HEK293T (cell line): ENCODE measurements at regions not wholly inside any gene's neighbourhood (a gene's known extent, or its start where the extent isn't known, plus 50 kb on each side); places are given as distances from the start of the nearest gene placed in this dataset.

Experiments used
- CTCF ChIA-PET: fragments of 350-600 bp; formaldehyde crosslinking; extraction: SDS; loops from one replicate; lab custom pipeline; 2021; ENCODE audit warnings: antibody characterized with exemption, inconsistent platforms; lab: Yijun Ruan, JAX
- POLR2A ChIA-PET: fragments of 350-600 bp; formaldehyde crosslinking; extraction: SDS; loops from one replicate; lab custom pipeline; 2020; ENCODE audit warnings: antibody characterized with exemption, inconsistent platforms; lab: Yijun Ruan, JAX
- DNase-seq: peaks from one replicate; pipeline ENCODE4 v3.0.0; 2012; ENCODE audit warnings: mixed read lengths; ENCODE audit errors: extremely low spot score
- ARNT ChIP-seq: fragments of 450-650 bp; IDR thresholded peaks from 2 replicates; pipeline ENCODE4 v1.6.1; 2017; ENCODE audit warnings: mild to moderate bottlenecking
- BHLHE40 ChIP-seq: fragments of 450-650 bp; IDR thresholded peaks from 2 replicates; pipeline ENCODE4 v1.6.1; 2016; ENCODE audit warnings: mild to moderate bottlenecking, moderate library complexity, borderline replicate concordance
- CTBP1 ChIP-seq: fragments of 450-650 bp; IDR thresholded peaks from 2 replicates; pipeline ENCODE4 v1.6.1; 2016; ENCODE audit warnings: borderline replicate concordance
- ELF4 ChIP-seq: fragments of 450-650 bp; IDR thresholded peaks from 2 replicates; pipeline ENCODE4 v1.6.1; 2017; ENCODE audit warnings: antibody characterized with exemption
- FOXA1 ChIP-seq: fragments of 450-650 bp; IDR thresholded peaks from 2 replicates; pipeline ENCODE4 v1.6.1; 2016; ENCODE audit warnings: mild to moderate bottlenecking
- FOXK2 ChIP-seq: fragments of 450-650 bp; IDR thresholded peaks from 2 replicates; pipeline ENCODE4 v1.6.1; 2016; ENCODE audit warnings: mild to moderate bottlenecking
- FOXM1 ChIP-seq: fragments of 450-650 bp; IDR thresholded peaks from 2 replicates; pipeline ENCODE4 v1.6.1; 2017; ENCODE audit warnings: mild to moderate bottlenecking, borderline replicate concordance
- HDGF ChIP-seq: fragments of 450-650 bp; IDR thresholded peaks from 2 replicates; pipeline ENCODE4 v1.6.1; 2017; ENCODE audit warnings: antibody characterized with exemption, borderline replicate concordance
- L3MBTL2 ChIP-seq: fragments of 450-650 bp; conservative IDR thresholded peaks from 2 replicates; pipeline ENCODE4 v1.6.1; 2016; ENCODE audit warnings: mild to moderate bottlenecking
- LEF1 ChIP-seq: fragments of 450-650 bp; IDR thresholded peaks from 2 replicates; pipeline ENCODE4 v1.6.1; 2017; ENCODE audit warnings: mild to moderate bottlenecking, borderline replicate concordance
- NFRKB ChIP-seq: fragments of 450-650 bp; IDR thresholded peaks from 2 replicates; pipeline ENCODE4 v1.6.1; 2016; ENCODE audit warnings: mild to moderate bottlenecking, moderate library complexity
- PKNOX1 ChIP-seq: fragments of 450-650 bp; IDR thresholded peaks from 2 replicates; pipeline ENCODE4 v1.6.1; 2016
- SP1 ChIP-seq: fragments of 450-650 bp; IDR thresholded peaks from 2 replicates; pipeline ENCODE4 v1.6.1; 2017
- SUZ12 ChIP-seq: fragments of 450-650 bp; IDR thresholded peaks from 2 replicates; pipeline ENCODE4 v1.6.1; 2016; ENCODE audit warnings: mild to moderate bottlenecking
- TARDBP ChIP-seq: fragments of 450-650 bp; IDR thresholded peaks from 2 replicates; pipeline ENCODE4 v1.6.1; 2016
- ZNF384 ChIP-seq: fragments of 450-650 bp; IDR thresholded peaks from 2 replicates; pipeline ENCODE4 v1.6.1; 2016

DNA sequence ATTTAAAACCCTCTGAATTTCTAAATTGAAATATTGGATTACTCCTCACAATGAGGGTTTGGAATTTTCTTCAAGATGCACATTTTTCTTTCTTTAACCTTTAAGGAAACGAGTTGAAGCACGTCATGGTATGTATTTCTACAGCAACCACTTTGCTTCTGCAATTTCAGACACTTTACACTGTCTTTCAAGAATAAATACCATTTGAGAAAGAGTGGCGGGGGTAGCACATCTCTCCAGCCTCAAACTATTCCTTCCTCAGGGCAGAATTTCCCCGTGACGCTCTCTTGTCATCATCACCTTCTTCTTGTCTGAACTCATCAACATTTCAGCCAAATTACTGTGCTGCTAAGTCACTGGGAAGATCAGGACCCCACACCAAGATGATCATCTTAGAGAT lies 1073.4 kb downstream of the EFNB2 start:
- no peak for DNase-seq
- TF ChIP-seq LEF1 (no peak), ARNT (no peak), L3MBTL2 (no peak)
- ChIA-PET CTCF (no interaction called here), POLR2A (no interaction called here)

DNA sequence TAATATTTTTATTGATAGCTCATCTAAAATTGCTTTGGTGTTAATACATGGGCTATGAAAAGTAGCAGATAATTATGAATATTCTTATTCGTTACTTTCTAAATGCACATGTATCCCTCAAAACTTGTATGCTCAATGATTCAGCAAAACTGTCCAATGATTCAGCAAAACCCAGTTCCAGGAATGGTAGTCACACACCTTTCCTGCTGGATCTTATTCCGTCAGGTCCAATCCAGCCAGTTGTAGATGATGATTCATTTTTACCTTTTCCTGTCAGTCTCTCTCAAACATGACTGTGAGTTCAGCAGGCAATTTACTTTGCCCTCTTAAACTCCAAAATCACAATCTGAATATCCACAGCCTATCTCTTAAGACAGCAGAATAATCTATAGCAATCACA lies 1082.6 kb downstream of the EFNB2 start:
- ChIA-PET CTCF (no interaction called here), POLR2A (no interaction called here)
- TF ChIP-seq ARNT (no peak), CTBP1 (no peak), HDGF (no peak), NFRKB (no peak), FOXK2 (no peak), PKNOX1 (no peak), SUZ12 (no peak), ELF4 (no peak), L3MBTL2 (no peak), BHLHE40 (no peak), FOXA1 (no peak), TARDBP (no peak), ZNF384 (no peak), SP1 (no peak), LEF1 (no peak)
- DNase-seq: no peak

DNA sequence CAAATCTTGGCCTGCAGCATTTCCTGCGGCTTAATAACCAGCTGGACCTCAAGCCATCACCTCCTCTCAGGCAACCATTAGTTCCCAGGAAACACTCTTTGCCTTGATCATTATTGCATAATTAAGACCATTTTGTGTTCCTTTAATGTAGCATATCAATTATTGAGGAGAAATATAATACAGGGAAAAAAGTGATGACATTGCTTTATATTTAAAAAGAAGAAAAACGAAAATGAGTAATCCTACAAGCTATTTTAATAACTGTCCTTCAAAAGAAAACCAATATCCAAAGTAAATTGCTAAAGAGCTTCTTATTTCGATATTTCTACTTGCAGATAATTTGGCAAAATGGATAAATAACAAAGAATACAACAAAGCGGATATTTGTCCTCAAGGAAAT lies 1084.7 kb downstream of the EFNB2 start:
- ChIA-PET CTCF (interaction anchor here (0.6 kb wide), 1 partner anchor 123 kb away, joined by 3 read pairs; no protein-coding TSS in a partner anchor), POLR2A (no interaction called here)
- no peak for DNase-seq
- TF ChIP-seq TARDBP (no peak), FOXM1 (no peak), SUZ12 (no peak)

DNA sequence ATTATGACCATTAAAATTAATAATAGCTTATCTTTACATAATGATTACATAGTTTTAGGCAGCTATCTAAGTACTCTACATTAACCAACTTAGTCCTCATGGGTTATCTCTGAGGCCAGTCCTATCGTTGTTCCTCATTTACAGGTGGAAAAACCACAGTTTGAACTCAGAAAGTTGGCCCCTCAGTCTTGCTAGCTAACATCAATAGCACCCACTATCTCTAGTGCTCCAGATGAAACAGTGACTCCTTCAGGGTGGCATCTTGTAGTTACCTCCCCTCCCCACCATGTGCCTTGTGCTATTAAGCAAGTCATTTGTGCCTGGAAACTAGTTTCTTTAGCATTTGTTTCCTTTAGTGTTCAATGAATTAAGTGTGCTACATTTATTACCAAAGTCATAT lies 1086.7 kb downstream of the EFNB2 start:
- ChIA-PET CTCF (no interaction called here), POLR2A (no interaction called here)
- TF ChIP-seq BHLHE40: no peak
- no peak for TF ChIP-seq ARNT
- TF ChIP-seq NFRKB: no peak
- no peak for TF ChIP-seq PKNOX1
- no peak for TF ChIP-seq HDGF
- TF ChIP-seq L3MBTL2: no peak
- no peak for TF ChIP-seq FOXA1
- TF ChIP-seq ZNF384: no peak
- no peak for TF ChIP-seq FOXK2
- no peak for TF ChIP-seq SUZ12
- TF ChIP-seq LEF1: no peak
- no peak for TF ChIP-seq TARDBP
- no peak for TF ChIP-seq SP1
- TF ChIP-seq ELF4: no peak
- TF ChIP-seq CTBP1: no peak
- no peak for TF ChIP-seq FOXM1
- no peak for DNase-seq

GRCh38 chr13:105446197-105446596 lies 1089.3 kb downstream of the EFNB2 start:
- no peak for DNase-seq
- TF ChIP-seq NFRKB: no peak
- no peak for TF ChIP-seq LEF1
- no peak for TF ChIP-seq L3MBTL2
- TF ChIP-seq ARNT: no peak
- no peak for TF ChIP-seq BHLHE40
- TF ChIP-seq TARDBP: no peak
- TF ChIP-seq FOXM1: no peak
- no peak for TF ChIP-seq ELF4
- TF ChIP-seq PKNOX1: no peak
- TF ChIP-seq CTBP1: no peak
- no peak for TF ChIP-seq SP1
- TF ChIP-seq ZNF384: no peak
- no peak for TF ChIP-seq HDGF
- no peak for TF ChIP-seq SUZ12
- no peak for TF ChIP-seq FOXK2
- no peak for TF ChIP-seq FOXA1
- ChIA-PET POLR2A (no interaction called here), CTCF (no interaction called here)

- CTCF ChIA-PET: no interaction called here
- TF ChIP-seq ELF4 (no peak), TARDBP (no peak), LEF1 (no peak)
- DNase-seq: no peak
- POLR2A ChIA-PET: no interaction called here
These were observed 1089.7 kb downstream of the EFNB2 start for GRCh38 chr13:105445796-105446195.

DNA sequence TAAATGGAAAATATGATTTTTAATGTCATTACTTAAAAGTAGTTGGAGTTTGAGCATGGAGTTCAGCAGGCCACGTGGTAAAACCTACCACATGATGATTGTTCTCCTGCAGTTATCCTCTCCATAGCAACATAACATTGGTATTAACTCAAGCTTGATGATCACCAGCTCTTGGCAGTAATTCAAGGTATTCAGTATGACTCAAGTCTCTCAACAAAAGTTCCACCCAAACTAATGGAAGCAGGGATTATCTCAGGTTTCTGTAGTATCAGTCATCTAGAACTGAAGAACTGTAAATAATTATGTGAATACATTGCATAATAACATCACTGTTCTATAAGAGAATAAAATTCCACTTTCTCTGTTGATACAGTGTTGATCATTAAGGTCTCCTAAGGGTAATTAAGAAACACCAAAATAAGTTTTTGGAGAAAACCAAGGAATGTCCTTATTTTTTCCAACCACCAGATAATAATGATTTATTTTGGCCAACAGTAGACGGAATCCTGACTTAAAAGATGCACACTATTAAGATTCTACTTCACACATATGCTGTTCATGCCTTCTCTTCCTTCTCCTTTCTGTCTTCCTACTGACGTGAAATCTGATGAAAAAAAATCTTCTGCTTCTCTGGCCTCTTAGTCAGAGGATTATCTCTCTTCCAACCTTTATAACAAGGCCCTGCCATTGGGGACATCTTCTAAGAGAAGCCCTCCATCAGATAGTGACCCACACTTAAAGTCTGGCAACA lies 1092.3 kb downstream of the EFNB2 start:
- TF ChIP-seq ARNT (no peak), PKNOX1 (no peak), NFRKB (no peak), SP1 (no peak), LEF1 (no peak), CTBP1 (no peak), ELF4 (no peak), FOXA1 (no peak), SUZ12 (no peak), FOXK2 (no peak), FOXM1 (no peak), L3MBTL2 (no peak), TARDBP (no peak), ZNF384 (no peak), HDGF (no peak), BHLHE40 (no peak)
- POLR2A ChIA-PET: no interaction called here
- CTCF ChIA-PET: no interaction called here
- DNase-seq: no peak
